ENCODE measurements at regions not wholly inside any gene's neighbourhood (a gene's known extent, or its start where the extent isn't known, plus 50 kb on each side); places are given as distances from the start of the nearest gene placed in this dataset.

DNA sequence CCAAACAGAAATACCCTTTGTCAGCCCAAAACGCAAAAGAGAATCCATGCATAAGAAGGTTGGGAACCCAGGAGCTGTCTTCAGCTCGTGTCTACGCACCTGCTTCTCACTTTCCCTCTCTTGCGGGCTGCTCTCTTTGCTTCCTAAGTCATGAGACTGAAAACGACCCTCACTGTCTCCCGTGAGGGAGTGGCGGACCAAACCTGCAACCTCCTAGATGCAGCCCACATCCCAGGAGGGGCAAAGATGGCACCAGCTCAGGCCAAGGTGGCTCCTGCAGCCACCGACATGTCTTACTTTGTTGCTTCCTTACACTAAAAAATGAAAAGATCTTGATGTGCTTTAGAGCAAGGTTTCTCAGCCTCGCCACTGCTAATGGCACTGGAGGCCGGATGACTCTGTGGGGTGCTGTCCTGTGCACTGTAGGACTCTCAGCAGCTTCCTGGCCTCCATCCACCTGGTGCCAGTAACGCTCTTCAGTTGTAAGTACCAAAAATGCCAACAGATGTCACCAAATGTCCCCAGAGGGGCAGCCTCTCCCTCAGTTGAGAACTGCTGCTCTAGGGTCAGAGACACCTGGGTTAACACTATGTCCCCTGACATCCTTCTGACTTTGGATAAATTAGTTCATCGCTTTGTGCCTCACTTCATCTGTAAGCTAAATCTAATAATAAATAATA is 179.8 kb upstream of the PFKP start:
- WGBS, 2 experiments (ENCODE audit: extremely low coverage in 2 of 2, insufficient read length in 1 of 2): 60% methylated on average over 4 of the region's 12 CpGs; no CpG with 5 or more reads in 1 of the 2 experiments
- CTCF ChIA-PET: no interaction called here
- no peak overlapping the region for H3K27ac ChIP-seq (ENCODE audit: insufficient read depth, low read length)

More for the DNA sequence above, 179.8 kb upstream of the PFKP start:
- no peaks in the 10 kb centered on the region for H3K36me3 ChIP-seq (ENCODE audit: control insufficient read depth, insufficient read depth, low read length)
- POLR2A ChIA-PET (ENCODE audit: unreplicated experiment): no interaction called here
- no peak overlapping the region for H3K18ac ChIP-seq (ENCODE audit: low read depth, low read length)
- intact Hi-C loops (cut with micrococcal nuclease): no loop called here
- no peaks in the 10 kb centered on the region for H4K20me1 ChIP-seq (ENCODE audit: insufficient read depth, low read length)
- H3K4me1 ChIP-seq (ENCODE audit: control insufficient read depth, insufficient read depth, low read length): no peaks in the 10 kb centered on the region
- H2BK5ac ChIP-seq (ENCODE audit: low read depth, low read length, poor library complexity, severe bottlenecking): no peak overlapping the region
- no peak overlapping the region for H3K9ac ChIP-seq (ENCODE audit: low read depth, low read length)
- H3K27me3 ChIP-seq (ENCODE audit: control insufficient read depth, insufficient read depth, low read length): no peaks in the 10 kb centered on the region
- DNase-seq: no peak
- no peak overlapping the region for H3K4me2 ChIP-seq (ENCODE audit: low read depth, low read length)
- no peak overlapping the region for H2BK120ac ChIP-seq (ENCODE audit: low read depth, low read length)
- H3K23ac ChIP-seq (ENCODE audit: low read depth, low read length): no peak overlapping the region
- no peak overlapping the region for H3K4ac ChIP-seq (ENCODE audit: low read depth, low read length)
- H2AK9ac ChIP-seq (replicated peaks; ENCODE audit: low read depth, low read length, poor library complexity): no peak overlapping the region
- no peak overlapping the region for H2BK15ac ChIP-seq (ENCODE audit: low read depth, low read length)
- in situ Hi-C loops (cut with MboI; ENCODE audit: low sequenced_read_pairs): no loop called here
- H2AK5ac ChIP-seq (ENCODE audit: low read depth, low read length): no peak overlapping the region
- no TSS peak for BruUV-seq (replicated peaks)
- no peaks in the 10 kb centered on the region for H3K9me3 ChIP-seq (ENCODE audit: control insufficient read depth, insufficient read depth, low read length)
- H3K9me1 ChIP-seq (ENCODE audit: insufficient read depth, low read length): no peaks in the 10 kb centered on the region
- no peak for ATAC-seq (ENCODE audit: low read depth)
- no peaks in the 10 kb centered on the region for H3K79me1 ChIP-seq (ENCODE audit: low read depth in 1 of 2, low read length in 2 of 2)
- H3K14ac ChIP-seq (replicated peaks; ENCODE audit: low read depth, low read length): no peak overlapping the region
- H2BK20ac ChIP-seq (ENCODE audit: low read depth, low read length): no peak overlapping the region
- no peak overlapping the region for H4K5ac ChIP-seq (ENCODE audit: low read depth, low read length)
- no peak overlapping the region for H4K8ac ChIP-seq (ENCODE audit: low read depth in 2 of 2, low read length in 2 of 2)
- no peak overlapping the region for H3K56ac ChIP-seq (ENCODE audit: extremely low read depth, insufficient read depth, low read length)
- dilution Hi-C loops (cut with HindIII; ENCODE audit: low sequenced_read_pairs, unreplicated experiment): no loop called here
- TF ChIP-seq FOS (IDR thresholded peaks at IDR 0.05; ENCODE audit: low read depth, low read length) (no peak), RCOR1 (IDR thresholded peaks at IDR 0.05; ENCODE audit: insufficient replicate concordance, low read length) (no peak), RAD21 (IDR thresholded peaks at IDR 0.05; ENCODE audit: low read length) (no peak), POLR2A (IDR thresholded peaks at IDR 0.05; ENCODE audit: low read depth, low read length) (no peak), MAZ (IDR thresholded peaks at IDR 0.05; ENCODE audit: borderline replicate concordance, low read depth, low read length) (no peak), RFX5 (IDR thresholded peaks at IDR 0.05; ENCODE audit: low read depth, low read length) (no peak), BHLHE40 (IDR thresholded peaks at IDR 0.05; ENCODE audit: low read depth, low read length) (no peak), CHD1 (IDR thresholded peaks at IDR 0.05; ENCODE audit: low read depth, low read length) (no peak), CEBPB (IDR thresholded peaks at IDR 0.05; ENCODE audit: low read depth, low read length) (no peak), MAFK (IDR thresholded peaks at IDR 0.05; ENCODE audit: low read depth, low read length) (no peak), SMC3 (IDR thresholded peaks at IDR 0.05; ENCODE audit: low read depth, low read length) (no peak), MXI1 (IDR thresholded peaks at IDR 0.05; ENCODE audit: borderline replicate concordance, low read depth, low read length) (no peak)
- TF ChIP-seq, protein P1, sequence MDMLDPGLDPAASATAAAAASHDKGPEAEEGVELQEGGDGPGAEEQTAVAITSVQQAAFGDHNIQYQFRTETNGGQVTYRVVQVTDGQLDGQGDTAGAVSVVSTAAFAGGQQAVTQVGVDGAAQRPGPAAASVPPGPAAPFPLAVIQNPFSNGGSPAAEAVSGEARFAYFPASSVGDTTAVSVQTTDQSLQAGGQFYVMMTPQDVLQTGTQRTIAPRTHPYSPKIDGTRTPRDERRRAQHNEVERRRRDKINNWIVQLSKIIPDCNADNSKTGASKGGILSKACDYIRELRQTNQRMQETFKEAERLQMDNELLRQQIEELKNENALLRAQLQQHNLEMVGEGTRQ (IDR thresholded peaks at IDR 0.05; ENCODE audit: low read depth, low read length): no peak
- no peak overlapping the region for H4K91ac ChIP-seq (ENCODE audit: insufficient read depth, low read depth, low read length)
- H2AFZ ChIP-seq (replicated peaks; ENCODE audit: low read length, poor library complexity): no peak overlapping the region
- H3K4me3 ChIP-seq (ENCODE audit: insufficient read depth, low read depth, low read length): no peak overlapping the region
